WTC11 (cell line): ENCODE measurements at regions not wholly inside any gene's neighbourhood (a gene's known extent, or its start where the extent isn't known, plus 50 kb on each side); places are given as distances from the start of the nearest gene placed in this dataset.

Source experiments
- ATAC-seq: fragments of 200-7000 bp; cut with Tn5 transposase; 2 replicates; pipeline ENCODE4 v1.10.0; 2021; ENCODE audit warnings: mild to moderate bottlenecking, moderate library complexity
- CTCF ChIA-PET: fragments of 300-600 bp; sonication (Branson Sonifier 250); formaldehyde crosslinking; loops from one replicate; lab custom pipeline; 2021; ENCODE audit warnings: antibody characterized with exemption; lab: Charles Lee
- POLR2A ChIA-PET: fragments of 350-600 bp; sonication (Branson Sonifier 250); formaldehyde crosslinking; loops from one replicate; lab custom pipeline; 2021; ENCODE audit warnings: antibody characterized with exemption; lab: Charles Lee
- DNase-seq: peaks from one replicate; pipeline ENCODE4 v3.0.0; 2021; ENCODE audit warnings: low spot score
- H3K27ac Mint-ChIP-seq: 2 replicates; pipeline ENCODE4 v1.8.0; 2021; ENCODE audit warnings: mixed read lengths
- H3K27me3 Mint-ChIP-seq: 2 replicates; pipeline ENCODE4 v1.8.0; 2021; ENCODE audit warnings: low read depth, mild to moderate bottlenecking, moderate library complexity, mixed read lengths
- H3K36me3 Mint-ChIP-seq: 2 replicates; pipeline ENCODE4 v1.8.0; 2021; ENCODE audit warnings: mixed read lengths
- H3K4me1 Mint-ChIP-seq: 2 replicates; pipeline ENCODE4 v1.8.0; 2022; ENCODE audit warnings: mixed read lengths
- H3K4me3 Mint-ChIP-seq: 2 replicates; pipeline ENCODE4 v1.8.0; 2021; ENCODE audit warnings: mild to moderate bottlenecking, moderate library complexity, mixed read lengths
- H3K9me3 Mint-ChIP-seq: 2 replicates; pipeline ENCODE4 v1.8.0; 2021; ENCODE audit warnings: mixed read lengths
- ATF1 ChIP-seq: sonication (generic); formaldehyde crosslinking; IDR thresholded peaks from 2 replicates; pipeline ENCODE4 v1.8.1; 2023; ENCODE audit warnings: mild to moderate bottlenecking, moderate library complexity, missing genetic modification reagents
- CREM ChIP-seq: sonication (generic); formaldehyde crosslinking; IDR thresholded peaks from 2 replicates; pipeline ENCODE4 v1.8.1; 2022; ENCODE audit warnings: mild to moderate bottlenecking, missing genetic modification reagents, moderate library complexity
- E2F4 ChIP-seq: sonication (generic); formaldehyde crosslinking; IDR thresholded peaks from 2 replicates; pipeline ENCODE4 v1.8.1; 2022; ENCODE audit warnings: low read depth, mild to moderate bottlenecking, moderate library complexity, missing genetic modification reagents, borderline replicate concordance
- FOXJ3 ChIP-seq: sonication (generic); formaldehyde crosslinking; IDR thresholded peaks from 2 replicates; pipeline ENCODE4 v1.9.0; 2021; ENCODE audit warnings: missing genetic modification reagents, mild to moderate bottlenecking, borderline replicate concordance
- GTF2I ChIP-seq: fragments of 250-450 bp; sonication (Bioruptor Pico); conservative IDR thresholded peaks from 2 replicates; pipeline ENCODE4 v1.4.0; 2021; ENCODE audit warnings: mild to moderate bottlenecking
- IRF1 ChIP-seq: sonication (generic); formaldehyde crosslinking; IDR thresholded peaks from 2 replicates; pipeline ENCODE4 v1.8.0; 2023; ENCODE audit warnings: missing genetic modification reagents
- PRDM15 ChIP-seq: sonication (generic); formaldehyde crosslinking; IDR thresholded peaks from 2 replicates; pipeline ENCODE4 v1.8.0; 2022; ENCODE audit warnings: missing genetic modification reagents
- SOX15 ChIP-seq: fragments of 250-450 bp; sonication (Bioruptor Pico); IDR thresholded peaks from 2 replicates; pipeline ENCODE4 v1.9.0; 2021; ENCODE audit warnings: mild to moderate bottlenecking
- TEAD1 ChIP-seq: sonication (generic); formaldehyde crosslinking; IDR thresholded peaks from 2 replicates; pipeline ENCODE4 v1.8.0; 2022; ENCODE audit warnings: mild to moderate bottlenecking, missing genetic modification reagents
- TEAD4 ChIP-seq: sonication (generic); formaldehyde crosslinking; IDR thresholded peaks from 2 replicates; pipeline ENCODE4 v1.8.0; 2022; ENCODE audit warnings: mild to moderate bottlenecking, missing genetic modification reagents
- ZBTB43 ChIP-seq: sonication (generic); formaldehyde crosslinking; IDR thresholded peaks from 2 replicates; pipeline ENCODE4 v1.8.1; 2023; ENCODE audit warnings: mild to moderate bottlenecking, missing genetic modification reagents
- ZNF232 ChIP-seq: sonication (generic); formaldehyde crosslinking; IDR thresholded peaks from 2 replicates; pipeline ENCODE4 v1.8.0; 2022; ENCODE audit warnings: mild to moderate bottlenecking, missing genetic modification reagents
- ZNF281 ChIP-seq: sonication (generic); formaldehyde crosslinking; IDR thresholded peaks from 2 replicates; pipeline ENCODE4 v1.8.0; 2023; ENCODE audit warnings: mild to moderate bottlenecking, missing genetic modification reagents
- ZNF396 ChIP-seq: fragments of 250-450 bp; sonication (Bioruptor Pico); IDR thresholded peaks from 2 replicates; pipeline ENCODE4 v1.8.0; 2021; ENCODE audit warnings: mild to moderate bottlenecking, moderate library complexity, borderline replicate concordance

- CTCF ChIA-PET = no interaction called here
Observed at GRCh38 chr5:133728475-133728874, 116.1 kb upstream of the FSTL4 start.

More at GRCh38 chr5:133728475-133728874, 116.1 kb upstream of the FSTL4 start:
- Mint-ChIP-seq H3K36me3 (no peaks in the 10 kb centered on the region; the same call in 1 of the 2 replicates), H3K9me3 (peaks cover 23% of the 10 kb centered on the region), H3K27ac (no peak overlapping the region), H3K4me3 (no peak overlapping the region), H3K27me3 (no peaks in the 10 kb centered on the region; the same call in 1 of the 2 replicates), H3K4me1 (no peaks in the 10 kb centered on the region)
- ATAC-seq (no peak), DNase-seq (no peak)
- POLR2A ChIA-PET = no interaction called here
- no peak for TF ChIP-seq E2F4 (CRISPR knock-in tag)
- TF ChIP-seq ZNF281 (CRISPR knock-in tag) = no peak
- no peak for TF ChIP-seq SOX15
- no peak for TF ChIP-seq IRF1 (CRISPR knock-in tag)
- TF ChIP-seq PRDM15 (CRISPR knock-in tag) = no peak
- TF ChIP-seq ZBTB43 (CRISPR knock-in tag) = no peak
- no peak for TF ChIP-seq TEAD4 (CRISPR knock-in tag)
- no peak for TF ChIP-seq ZNF396
- no peak for TF ChIP-seq ZNF232 (CRISPR knock-in tag)
- no peak for TF ChIP-seq ATF1 (CRISPR knock-in tag)
- no peak for TF ChIP-seq GTF2I
- TF ChIP-seq TEAD1 (CRISPR knock-in tag) = no peak
- TF ChIP-seq FOXJ3 = no peak
- no peak for TF ChIP-seq CREM (CRISPR knock-in tag)
